Panc1 (cell line): ENCODE measurements at regions not wholly inside any gene's neighbourhood (a gene's known extent, or its start where the extent isn't known, plus 50 kb on each side); places are given as distances from the start of the nearest gene placed in this dataset.

ENCODE experiments used
- ATAC-seq: fragments of 200-7000 bp; cut with Tn5 transposase; 2 replicates; pipeline ENCODE4 v1.9.1; 2020; ENCODE audit warnings: mild to moderate bottlenecking, moderate library complexity
- BruUV-seq: library from RNA; stranded (reverse); fragments of 400-500 nt; replicated peaks from 2 replicates; lab custom pipeline; 2021; lab: Mats Ljungman, UMichigan
- CTCF ChIA-PET: fragments of 300-600 bp; sonication (Branson Sonifier 250); formaldehyde crosslinking; loops from one replicate; lab custom pipeline; 2022; ENCODE audit warnings: antibody characterized with exemption; lab: Charles Lee
- POLR2A ChIA-PET: fragments of 300-600 bp; sonication (Branson Sonifier 250); formaldehyde crosslinking; loops from one replicate; lab custom pipeline; 2022; ENCODE audit warnings: antibody characterized with exemption; lab: Charles Lee
- DNase-seq: peaks from one replicate; pipeline ENCODE4 v3.0.0-alpha.2; 2010; ENCODE audit warnings: low read depth, low spot score
- H3K27ac ChIP-seq: 2 replicates; pipeline ENCODE4 v1.5.1; 2011; ENCODE audit warnings: mild to moderate bottlenecking, low read length, inconsistent platforms
- H3K27me3 ChIP-seq: fragments of 200-500 bp; sonication (Bioruptor generic); 2 replicates; pipeline ENCODE4 v1.6.0; 2014; ENCODE audit warnings: low read length, inconsistent platforms; ENCODE audit not compliant: control insufficient read depth, insufficient read depth
- H3K36me3 ChIP-seq: fragments of 200-500 bp; sonication (Bioruptor generic); 2 replicates; pipeline ENCODE4 v1.5.1; 2014; ENCODE audit warnings: inconsistent platforms, mild to moderate bottlenecking, low read length, moderate library complexity; ENCODE audit not compliant: control insufficient read depth, insufficient read depth
- H3K4me1 ChIP-seq: 2 replicates; pipeline ENCODE4 v1.5.1; 2011; ENCODE audit warnings: inconsistent platforms, mild to moderate bottlenecking, low read length, moderate library complexity; ENCODE audit not compliant: control insufficient read depth, insufficient read depth
- H3K4me3 ChIP-seq, 2 experiments: 2 replicates each; pipeline ENCODE4 v1.5.1; 2011 to 2012; ENCODE audit warnings: low read depth in 2 of 2, low read length in 2 of 2, mild to moderate bottlenecking in 2 of 2, inconsistent platforms in 1 of 2, moderate library complexity in 1 of 2
- H3K9me3 ChIP-seq: fragments of 200-500 bp; sonication (Bioruptor generic); 2 replicates; pipeline ENCODE4 v1.5.1; 2014; ENCODE audit warnings: low read depth, mild to moderate bottlenecking, inconsistent platforms, low read length, moderate library complexity; ENCODE audit not compliant: control insufficient read depth, insufficient read depth
- POLR2AphosphoS5 ChIP-seq: IDR thresholded peaks from 2 replicates; pipeline ENCODE4 v1.6.1; 2012; ENCODE audit warnings: mild to moderate bottlenecking, low read depth, low read length, moderate library complexity
- SIN3A ChIP-seq: IDR thresholded peaks from 2 replicates; pipeline ENCODE4 v1.6.1; 2012; ENCODE audit warnings: low read depth, mild to moderate bottlenecking, low read length, moderate library complexity, borderline replicate concordance; ENCODE audit not compliant: insufficient read depth
- TCF7L2 ChIP-seq: IDR thresholded peaks from 2 replicates; pipeline ENCODE4 v1.6.1; 2011; ENCODE audit warnings: mild to moderate bottlenecking, low read depth, low read length, inconsistent platforms
- in situ Hi-C: cut with HindIII; loops from 2 replicates; pipeline ENCODE4 v1.10.0; 2016; ENCODE audit warnings: low sequenced_read_pairs, low pct_unique_long_range_greater_than_20kb
- intact Hi-C: fragments of 100-400 bp; cut with micrococcal nuclease; formaldehyde crosslinking; loops from one replicate; pipeline ENCODE4 v1.10.0; 2022; ENCODE audit not compliant: unreplicated experiment
- TF ChIP-seq, protein P1 (sequence below): fragments of 450-650 bp; IDR thresholded peaks from 2 replicates; pipeline ENCODE4 v1.5.1; 2017; ENCODE audit warnings: mild to moderate bottlenecking
- TF ChIP-seq, protein P2 (sequence below), 2 experiments: IDR thresholded peaks; 2 replicates each; pipeline ENCODE4 v1.6.1; 2011 to 2012; ENCODE audit warnings: low read depth in 2 of 2, control low read depth in 1 of 2, low read length in 1 of 2, mild to moderate bottlenecking in 1 of 2, moderate library complexity in 1 of 2; ENCODE audit not compliant: insufficient read depth in 1 of 2

DNA sequence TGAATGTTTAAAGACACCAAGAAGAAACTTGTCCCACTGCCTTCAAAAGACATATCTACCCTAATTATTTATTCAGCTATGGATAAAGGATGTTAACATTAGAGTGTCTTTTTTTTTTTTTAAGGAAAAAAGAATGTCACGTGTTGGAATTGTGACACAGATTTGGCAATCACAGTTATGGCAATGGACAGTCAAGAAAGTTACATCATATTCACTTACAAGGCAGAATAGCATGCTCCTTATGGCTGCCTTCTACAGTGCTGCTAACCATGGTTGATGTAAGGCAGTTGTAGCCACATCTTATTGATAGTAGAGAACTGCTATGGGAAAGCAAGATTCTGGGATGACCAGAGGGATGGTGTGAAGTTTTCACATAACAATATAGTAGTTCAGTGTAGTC is 128.8 kb upstream of the ZBTB20 start:
- Histone ChIP-seq H3K9me3 (no peaks in the 10 kb centered on the region), H3K36me3 (no peaks in the 10 kb centered on the region), H3K4me3 (no peak overlapping the region), H3K27me3 (no peaks in the 10 kb centered on the region), H3K27ac (no peak overlapping the region), H3K4me1 (no peaks in the 10 kb centered on the region)
- TF ChIP-seq, protein P1, sequence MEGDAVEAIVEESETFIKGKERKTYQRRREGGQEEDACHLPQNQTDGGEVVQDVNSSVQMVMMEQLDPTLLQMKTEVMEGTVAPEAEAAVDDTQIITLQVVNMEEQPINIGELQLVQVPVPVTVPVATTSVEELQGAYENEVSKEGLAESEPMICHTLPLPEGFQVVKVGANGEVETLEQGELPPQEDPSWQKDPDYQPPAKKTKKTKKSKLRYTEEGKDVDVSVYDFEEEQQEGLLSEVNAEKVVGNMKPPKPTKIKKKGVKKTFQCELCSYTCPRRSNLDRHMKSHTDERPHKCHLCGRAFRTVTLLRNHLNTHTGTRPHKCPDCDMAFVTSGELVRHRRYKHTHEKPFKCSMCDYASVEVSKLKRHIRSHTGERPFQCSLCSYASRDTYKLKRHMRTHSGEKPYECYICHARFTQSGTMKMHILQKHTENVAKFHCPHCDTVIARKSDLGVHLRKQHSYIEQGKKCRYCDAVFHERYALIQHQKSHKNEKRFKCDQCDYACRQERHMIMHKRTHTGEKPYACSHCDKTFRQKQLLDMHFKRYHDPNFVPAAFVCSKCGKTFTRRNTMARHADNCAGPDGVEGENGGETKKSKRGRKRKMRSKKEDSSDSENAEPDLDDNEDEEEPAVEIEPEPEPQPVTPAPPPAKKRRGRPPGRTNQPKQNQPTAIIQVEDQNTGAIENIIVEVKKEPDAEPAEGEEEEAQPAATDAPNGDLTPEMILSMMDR = no peak
- TF ChIP-seq SIN3A (no peak), TCF7L2 (no peak), POLR2AphosphoS5 (no peak)
- TF ChIP-seq, protein P2, sequence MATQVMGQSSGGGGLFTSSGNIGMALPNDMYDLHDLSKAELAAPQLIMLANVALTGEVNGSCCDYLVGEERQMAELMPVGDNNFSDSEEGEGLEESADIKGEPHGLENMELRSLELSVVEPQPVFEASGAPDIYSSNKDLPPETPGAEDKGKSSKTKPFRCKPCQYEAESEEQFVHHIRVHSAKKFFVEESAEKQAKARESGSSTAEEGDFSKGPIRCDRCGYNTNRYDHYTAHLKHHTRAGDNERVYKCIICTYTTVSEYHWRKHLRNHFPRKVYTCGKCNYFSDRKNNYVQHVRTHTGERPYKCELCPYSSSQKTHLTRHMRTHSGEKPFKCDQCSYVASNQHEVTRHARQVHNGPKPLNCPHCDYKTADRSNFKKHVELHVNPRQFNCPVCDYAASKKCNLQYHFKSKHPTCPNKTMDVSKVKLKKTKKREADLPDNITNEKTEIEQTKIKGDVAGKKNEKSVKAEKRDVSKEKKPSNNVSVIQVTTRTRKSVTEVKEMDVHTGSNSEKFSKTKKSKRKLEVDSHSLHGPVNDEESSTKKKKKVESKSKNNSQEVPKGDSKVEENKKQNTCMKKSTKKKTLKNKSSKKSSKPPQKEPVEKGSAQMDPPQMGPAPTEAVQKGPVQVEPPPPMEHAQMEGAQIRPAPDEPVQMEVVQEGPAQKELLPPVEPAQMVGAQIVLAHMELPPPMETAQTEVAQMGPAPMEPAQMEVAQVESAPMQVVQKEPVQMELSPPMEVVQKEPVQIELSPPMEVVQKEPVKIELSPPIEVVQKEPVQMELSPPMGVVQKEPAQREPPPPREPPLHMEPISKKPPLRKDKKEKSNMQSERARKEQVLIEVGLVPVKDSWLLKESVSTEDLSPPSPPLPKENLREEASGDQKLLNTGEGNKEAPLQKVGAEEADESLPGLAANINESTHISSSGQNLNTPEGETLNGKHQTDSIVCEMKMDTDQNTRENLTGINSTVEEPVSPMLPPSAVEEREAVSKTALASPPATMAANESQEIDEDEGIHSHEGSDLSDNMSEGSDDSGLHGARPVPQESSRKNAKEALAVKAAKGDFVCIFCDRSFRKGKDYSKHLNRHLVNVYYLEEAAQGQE (IDR thresholded peaks at IDR 0.05; ENCODE audit: insufficient read depth in 1 of 2, low read depth in 2 of 2, low read length in 1 of 2) = no peak
- CTCF ChIA-PET = no interaction called here
- ATAC-seq (no peak), DNase-seq (no peak)
- intact Hi-C loops = no loop called here
- in situ Hi-C loops = no loop called here
- POLR2A ChIA-PET = interaction anchor here (0.6 kb wide), 1 partner anchor 12 kb away, joined by 9 read pairs; no protein-coding TSS in a partner anchor
- BruUV-seq = no TSS peak

DNA sequence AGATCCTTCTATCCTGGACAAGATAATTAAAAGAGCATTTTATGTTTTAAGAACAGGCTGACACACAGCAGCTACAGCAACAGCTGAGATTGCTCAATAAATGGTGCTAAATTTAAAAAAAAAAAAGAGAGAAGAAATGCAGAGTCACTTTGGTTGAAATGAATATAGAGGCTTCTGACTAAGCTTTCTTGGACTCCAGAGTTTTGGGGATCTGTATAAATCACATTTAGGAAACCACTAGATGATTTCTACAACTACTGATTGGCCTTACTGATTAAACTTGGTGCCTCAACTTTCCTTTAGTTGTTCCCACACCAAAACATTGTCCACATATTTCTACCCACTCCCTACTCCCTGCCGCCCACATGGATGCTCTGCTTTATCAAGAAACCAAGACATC is 132.9 kb upstream of the ZBTB20 start:
- DNase-seq = no peak
- TF ChIP-seq SIN3A (no peak), POLR2AphosphoS5 (no peak), TCF7L2 (no peak)
- TF ChIP-seq, protein P2 (IDR thresholded peaks at IDR 0.05; ENCODE audit: insufficient read depth in 1 of 2, low read depth in 2 of 2, low read length in 1 of 2) = no peak
- TF ChIP-seq, protein P1 = no peak
- Histone ChIP-seq H3K27me3 (no peaks in the 10 kb centered on the region), H3K27ac (no peak overlapping the region), H3K36me3 (no peaks in the 10 kb centered on the region), H3K9me3 (no peaks in the 10 kb centered on the region), H3K4me3 (no peak overlapping the region), H3K4me1 (no peaks in the 10 kb centered on the region)
- ChIA-PET POLR2A (no interaction called here), CTCF (no interaction called here)
- ATAC-seq = no peak
- in situ Hi-C loops = no loop called here
- intact Hi-C loops = no loop called here
- no TSS peak for BruUV-seq
